Endodermal cell (in vitro differentiated cells): ENCODE measurements at regions not wholly inside any gene's neighbourhood (a gene's known extent, or its start where the extent isn't known, plus 50 kb on each side); places are given as distances from the start of the nearest gene placed in this dataset.

Source experiments
- DNase-seq: peaks from one replicate; pipeline ENCODE4 v3.0.0-alpha.2; 2017
- H3K27ac ChIP-seq: 2 replicates; pipeline ENCODE4 v1.5.1; 2013; ENCODE audit warnings: mild to moderate bottlenecking, low read depth, low read length, moderate library complexity
- H3K27me3 ChIP-seq: 2 replicates; pipeline ENCODE4 v1.6.1; 2013; ENCODE audit warnings: mild to moderate bottlenecking, low read length, moderate library complexity; ENCODE audit not compliant: insufficient read depth, control insufficient read depth, poor library complexity, severe bottlenecking
- H3K36me3 ChIP-seq: 2 replicates; pipeline ENCODE4 v1.7.0; 2013; ENCODE audit warnings: mild to moderate bottlenecking, low read length, moderate library complexity; ENCODE audit not compliant: control insufficient read depth, insufficient read depth
- H3K4me1 ChIP-seq: one replicate; pipeline ENCODE4 v1.7.0; 2013; ENCODE audit warnings: low read length; ENCODE audit not compliant: control insufficient read depth, insufficient read depth
- H3K4me3 ChIP-seq: 2 replicates; pipeline ENCODE4 v1.5.1; 2013; ENCODE audit warnings: mild to moderate bottlenecking, low read length, moderate library complexity
- H3K9ac ChIP-seq: 2 replicates; pipeline ENCODE4 v1.6.1; 2013; ENCODE audit warnings: mild to moderate bottlenecking, low read length, moderate library complexity; ENCODE audit not compliant: poor library complexity, severe bottlenecking; ENCODE audit errors: extremely low read depth
- H3K9me3 ChIP-seq: 2 replicates; pipeline ENCODE4 v1.6.1; 2013; ENCODE audit warnings: mild to moderate bottlenecking, low read length, moderate library complexity; ENCODE audit not compliant: control insufficient read depth
- H3K27ac Mint-ChIP-seq: 2 replicates; pipeline ENCODE4 v1.8.0; 2020; ENCODE audit warnings: mixed read lengths
- H3K27me3 Mint-ChIP-seq: 2 replicates; pipeline ENCODE4 v1.8.0; 2021; ENCODE audit warnings: mild to moderate bottlenecking, mixed read lengths; ENCODE audit not compliant: insufficient read depth
- H3K36me3 Mint-ChIP-seq: 2 replicates; pipeline ENCODE4 v1.8.0; 2020; ENCODE audit warnings: low read depth, mixed read lengths
- H3K4me1 Mint-ChIP-seq: 2 replicates; pipeline ENCODE4 v1.8.0; 2020; ENCODE audit warnings: mixed read lengths
- H3K4me3 Mint-ChIP-seq: 2 replicates; pipeline ENCODE4 v1.8.0; 2020; ENCODE audit warnings: mild to moderate bottlenecking, moderate library complexity, mixed read lengths
- H3K9me3 Mint-ChIP-seq: 2 replicates; pipeline ENCODE4 v1.8.0; 2020; ENCODE audit warnings: mild to moderate bottlenecking, mixed read lengths
- CTCF ChIP-seq: fragments of 200-600 bp; sonication (generic); conservative IDR thresholded peaks from 2 replicates; pipeline ENCODE4 v1.5.0; 2021; ENCODE audit warnings: antibody characterized with exemption, mild to moderate bottlenecking
- WGBS, 2 experiments: methylation state at CpG; one replicate each; pipeline versions ENCODE4 v1.1.5 to v1.1.7; 2013; ENCODE audit warnings: missing lambda C conversion rate in 2 of 2, mixed read lengths in 1 of 2; ENCODE audit not compliant: insufficient coverage in 1 of 2, insufficient read length in 1 of 2; 5-methylcytosine and 5-hydroxymethylcytosine counted together

DNA sequence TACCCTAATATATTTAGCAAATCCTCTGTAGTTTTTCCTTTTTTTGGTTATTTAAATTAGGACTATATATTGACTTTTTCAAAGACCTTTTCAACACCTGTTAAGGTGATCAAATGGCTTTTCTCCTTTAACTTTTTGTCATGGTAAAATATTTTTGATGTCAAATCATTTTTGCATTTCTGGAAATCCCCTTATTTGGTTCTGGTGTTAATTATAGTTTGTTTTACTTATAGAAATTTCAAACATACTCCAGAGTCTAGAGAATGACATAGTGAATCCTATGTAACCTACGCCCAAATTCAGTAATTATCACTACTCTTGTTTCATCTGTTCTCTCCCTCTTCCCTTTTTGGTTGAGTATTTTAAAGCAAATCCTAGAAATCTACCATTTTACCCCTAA, 121.3 kb upstream of the TBL1XR1 start:
- WGBS, 2 experiments = 90% methylated on average over 1 of the region's 1 CpG; no CpG with 5 or more reads in 1 of the 2 experiments
- no peak overlapping the region for H3K27ac Mint-ChIP-seq
- H3K4me3 Mint-ChIP-seq = no peak overlapping the region
- Histone ChIP-seq H3K27me3 (no peaks in the 10 kb centered on the region), H3K4me1 (no peaks in the 10 kb centered on the region), H3K9ac (no peak overlapping the region), H3K36me3 (no peaks in the 10 kb centered on the region), H3K4me3 (no peak overlapping the region), H3K27ac (no peak overlapping the region), H3K9me3 (peaks cover 8% of the 10 kb centered on the region)
- no peaks in the 10 kb centered on the region for H3K36me3 Mint-ChIP-seq
- TF ChIP-seq CTCF = no peak
- no peak for DNase-seq
- no peaks in the 10 kb centered on the region for H3K27me3 Mint-ChIP-seq
- peaks cover 10% of the 10 kb centered on the region for H3K4me1 Mint-ChIP-seq
- peaks cover 13% of the 10 kb centered on the region for H3K9me3 Mint-ChIP-seq

- WGBS, 2 experiments = 83 to 94% methylated on average over 4 of the region's 4 CpGs
- no peak overlapping the region for H3K9ac ChIP-seq
- Mint-ChIP-seq H3K27ac (no peak overlapping the region), H3K9me3 (peaks cover 13% of the 10 kb centered on the region), H3K4me1 (peaks cover 10% of the 10 kb centered on the region), H3K36me3 (no peaks in the 10 kb centered on the region), H3K27me3 (no peaks in the 10 kb centered on the region), H3K4me3 (no peak overlapping the region)
- no peak for TF ChIP-seq CTCF
- H3K4me3 ChIP-seq = no peak overlapping the region
- H3K4me1 ChIP-seq = no peaks in the 10 kb centered on the region
- DNase-seq = no peak
- H3K9me3 ChIP-seq = peaks cover 8% of the 10 kb centered on the region
- H3K27me3 ChIP-seq = no peaks in the 10 kb centered on the region
- no peaks in the 10 kb centered on the region for H3K36me3 ChIP-seq
- H3K27ac ChIP-seq = no peak overlapping the region
Observed at GRCh38 chr3:177320765-177321247, 123.5 kb upstream of the TBL1XR1 start.

- no peak overlapping the region for H3K4me3 ChIP-seq
Observed at GRCh38 chr3:177321819-177322218, 124.5 kb upstream of the TBL1XR1 start.

More at GRCh38 chr3:177321819-177322218, 124.5 kb upstream of the TBL1XR1 start:
- H3K27me3 ChIP-seq = no peaks in the 10 kb centered on the region
- H3K9me3 ChIP-seq = peaks cover 8% of the 10 kb centered on the region
- Mint-ChIP-seq H3K36me3 (no peaks in the 10 kb centered on the region), H3K9me3 (peaks cover 13% of the 10 kb centered on the region), H3K4me1 (peaks cover 10% of the 10 kb centered on the region), H3K27ac (no peak overlapping the region), H3K4me3 (no peak overlapping the region), H3K27me3 (no peaks in the 10 kb centered on the region)
- H3K36me3 ChIP-seq = no peaks in the 10 kb centered on the region
- no peak for TF ChIP-seq CTCF
- DNase-seq = no peak
- no peak overlapping the region for H3K9ac ChIP-seq
- 88 to 95% methylated on average over 2 to 6 of the region's 6 CpGs for WGBS, 2 experiments
- no peak overlapping the region for H3K27ac ChIP-seq
- H3K4me1 ChIP-seq = no peaks in the 10 kb centered on the region
